DMS153 (cell line): ENCODE measurements at regions not wholly inside any gene's neighbourhood (a gene's known extent, or its start where the extent isn't known, plus 50 kb on each side); places are given as distances from the start of the nearest gene placed in this dataset.

Experiments used
- DNase-seq: peaks from one replicate; lab custom pipeline; 2025; lab: John Stamatoyannopoulos, UW

DNA sequence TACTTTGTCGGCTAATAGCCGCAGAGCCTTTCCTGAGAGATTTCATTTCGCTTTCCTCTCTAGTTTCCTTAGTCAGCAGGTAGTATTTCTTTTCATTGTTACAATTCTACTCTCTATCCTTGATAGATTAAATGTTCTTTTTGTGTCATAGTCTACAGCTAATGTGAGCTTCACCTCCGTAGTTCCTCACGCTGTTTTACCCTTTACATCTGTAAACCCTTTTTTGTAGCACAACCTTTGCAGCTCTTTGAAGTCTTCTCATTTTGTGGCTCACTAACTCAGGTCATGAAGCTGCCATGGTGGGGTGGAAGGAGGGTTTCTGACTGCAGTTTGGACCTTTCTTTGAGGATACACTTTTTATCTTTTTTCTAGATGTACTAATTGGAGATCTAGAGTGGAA, 1008.8 kb upstream of the PABPC4L start:
- DNase-seq = no peak

- no peak for DNase-seq
These were observed 1005.9 kb upstream of the PABPC4L start for GRCh38 chr4:135207531-135207930.

GRCh38 chr4:135204311-135204710, 1002.7 kb upstream of the PABPC4L start:
- no peak for DNase-seq

- no peak for DNase-seq
These were observed 999.5 kb upstream of the PABPC4L start for GRCh38 chr4:135201081-135201480.

GRCh38 chr4:135197641-135198040, 996.1 kb upstream of the PABPC4L start:
- DNase-seq = no peak

- no peak for DNase-seq
These were observed 992.9 kb upstream of the PABPC4L start for GRCh38 chr4:135194477-135194876.

DNA sequence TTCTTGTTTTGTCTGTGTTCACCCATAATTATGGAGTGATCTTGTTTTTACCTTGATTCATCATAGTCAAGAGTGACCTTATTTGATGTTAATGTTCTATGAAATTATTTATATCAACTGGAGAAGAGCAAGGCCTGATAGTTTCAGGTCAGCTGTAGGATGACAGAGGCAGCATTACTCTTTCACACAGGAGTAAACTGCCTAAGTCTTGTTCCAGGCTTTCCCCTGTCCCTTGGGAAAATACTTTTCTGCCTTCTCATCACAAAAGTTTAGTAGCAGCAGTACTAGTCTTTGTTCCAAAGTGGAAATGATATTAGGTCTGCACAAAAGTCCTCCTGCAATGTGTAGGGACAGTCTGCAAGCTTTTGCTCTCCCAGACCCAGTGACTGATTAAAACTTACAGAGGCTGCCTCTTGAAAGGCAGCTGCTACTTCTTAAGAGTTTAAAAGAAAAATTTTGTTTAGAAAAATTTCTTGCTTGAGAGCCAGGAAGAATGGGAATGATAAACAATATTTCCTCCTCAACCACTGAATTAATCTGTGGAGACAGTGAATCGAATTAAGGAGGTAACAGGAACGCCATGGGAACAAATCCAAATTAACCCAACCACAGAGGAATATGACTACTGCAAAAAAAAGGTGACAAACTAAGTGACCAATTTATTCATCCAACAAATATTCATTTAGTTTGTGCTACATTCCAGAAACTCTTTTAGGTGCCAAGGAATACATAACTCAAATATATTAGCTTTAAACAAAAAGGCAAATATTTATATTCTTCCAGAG, 991.4 kb upstream of the PABPC4L start:
- no peak for DNase-seq

DNA sequence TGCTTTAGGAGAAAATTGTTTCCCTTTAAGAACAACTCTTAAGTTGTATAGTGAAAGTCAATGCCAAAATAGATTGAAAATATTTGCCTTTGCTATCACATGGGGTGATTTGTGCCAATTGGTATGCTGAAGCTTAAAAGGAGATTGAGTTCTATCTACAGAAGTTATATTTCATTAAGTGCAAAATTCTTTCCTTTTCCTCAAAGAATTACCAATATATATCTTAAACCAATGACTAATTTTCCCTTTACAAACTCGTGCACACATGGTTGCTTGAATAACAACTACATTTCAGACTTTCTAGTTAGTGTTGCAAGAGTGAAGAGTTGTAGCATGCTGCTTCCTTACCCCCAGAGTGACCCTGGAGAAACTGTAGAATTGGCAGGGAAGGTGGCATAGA, 990.0 kb upstream of the PABPC4L start:
- DNase-seq = no peak

GRCh38 chr4:135186002-135186401, 984.4 kb upstream of the PABPC4L start:
- DNase-seq = no peak

GRCh38 chr4:135185256-135185655, 983.7 kb upstream of the PABPC4L start:
- no peak for DNase-seq

DNA sequence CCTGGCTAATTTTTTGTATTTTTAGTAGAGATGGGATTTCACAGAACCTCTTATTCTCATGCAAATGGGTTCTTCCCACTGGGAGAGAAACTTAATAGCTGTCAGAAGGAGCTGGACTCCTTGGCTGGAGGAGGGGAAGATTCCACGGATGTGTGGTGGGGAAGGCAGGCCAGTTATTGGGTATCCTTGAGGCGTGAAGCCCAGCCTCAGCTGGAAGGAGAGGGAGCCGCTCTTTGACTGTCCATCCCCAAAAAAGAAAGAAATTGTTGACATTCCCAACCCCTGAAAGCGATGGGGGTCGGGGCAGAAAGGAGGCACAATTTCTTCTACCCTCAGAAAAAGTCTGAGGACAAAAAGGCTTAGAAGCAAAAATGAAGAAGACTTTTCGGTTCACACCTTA, 983.1 kb upstream of the PABPC4L start:
- no peak for DNase-seq

GRCh38 chr4:135177321-135177720, 975.7 kb upstream of the PABPC4L start:
- no peak for DNase-seq

GRCh38 chr4:135166661-135167060, 965.1 kb upstream of the PABPC4L start:
- DNase-seq = no peak

DNA sequence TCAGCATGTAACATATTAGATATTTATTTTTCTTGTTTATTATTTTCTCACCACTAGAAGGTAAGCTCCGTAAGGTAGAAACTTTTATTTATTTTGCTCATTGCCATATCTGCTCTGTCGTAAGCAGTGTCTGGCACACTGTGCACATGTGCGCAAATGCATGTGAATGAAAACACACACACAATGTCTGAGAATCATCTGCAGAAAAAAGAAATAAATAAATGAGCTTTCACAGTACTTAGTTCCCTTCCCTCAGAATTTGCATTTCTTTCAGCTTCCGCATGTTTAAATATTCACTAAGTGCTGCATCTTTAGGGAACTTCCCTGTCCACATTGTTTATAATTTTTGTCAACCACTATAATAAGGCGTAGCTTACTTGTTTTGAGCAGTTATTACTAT, 963.0 kb upstream of the PABPC4L start:
- no peak for DNase-seq

- no peak for DNase-seq
These were observed 942.9 kb upstream of the PABPC4L start for GRCh38 chr4:135144498-135144897.

DNA sequence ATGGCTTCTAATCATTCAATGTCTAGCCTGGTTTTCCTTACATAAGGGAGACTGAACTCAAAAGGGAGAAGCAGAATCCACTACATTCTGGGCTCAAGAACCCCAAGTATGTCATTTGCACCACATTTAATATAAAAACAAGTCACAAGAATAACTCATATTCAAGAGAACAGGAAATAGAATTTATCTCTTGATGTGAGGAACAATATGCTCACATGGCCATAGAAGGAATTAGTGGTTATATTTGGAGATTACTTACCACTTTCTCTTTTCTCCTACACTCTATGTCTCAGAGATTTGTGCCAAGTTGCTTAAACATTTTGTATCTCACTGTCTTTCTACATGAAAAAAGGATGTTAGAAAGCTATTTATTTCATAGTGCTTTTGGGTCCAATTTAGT, 922.6 kb upstream of the PABPC4L start:
- no peak for DNase-seq

- DNase-seq = no peak
These were observed 922.0 kb upstream of the PABPC4L start for GRCh38 chr4:135123632-135124031.

DNA sequence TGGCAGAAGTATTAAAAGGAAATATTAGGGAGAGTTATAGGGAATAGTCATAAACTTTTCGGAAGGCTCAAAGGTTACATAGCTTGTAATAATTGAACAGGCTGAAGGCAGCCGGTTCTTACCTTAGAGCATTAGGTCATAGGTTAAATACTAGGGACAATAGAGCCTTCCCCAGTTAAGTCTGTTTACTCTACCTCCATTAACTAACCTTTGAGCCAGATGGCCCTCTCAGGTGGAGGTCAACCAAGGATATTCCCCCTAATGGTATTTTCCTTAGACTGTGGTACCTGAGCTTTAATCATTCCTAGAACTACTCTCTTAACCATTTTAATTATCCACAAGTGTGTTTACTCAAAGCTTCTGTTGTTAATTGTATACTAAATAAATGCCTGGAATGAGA, 920.9 kb upstream of the PABPC4L start:
- peak; percentile 40 for DNase-seq

- DNase-seq = no peak
These were observed 918.6 kb upstream of the PABPC4L start for GRCh38 chr4:135120195-135120594.

DNA sequence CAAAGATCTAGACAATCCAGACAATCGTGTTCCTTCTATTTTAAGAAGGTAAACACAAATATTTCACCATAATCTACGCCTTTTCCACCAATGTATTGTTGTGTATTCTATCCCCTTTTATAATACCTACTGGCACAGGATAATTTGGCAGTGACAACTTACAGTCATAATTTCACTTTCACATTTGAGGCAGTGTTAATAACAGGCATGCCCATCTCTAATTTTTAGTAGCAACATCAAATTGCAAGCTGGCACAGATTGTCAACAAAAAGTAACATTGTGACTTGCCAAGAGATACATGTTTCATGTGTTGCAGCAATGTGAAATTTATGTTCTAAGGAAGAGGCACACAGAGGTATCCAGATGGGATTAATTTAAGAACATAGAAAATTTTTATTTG, 912.5 kb upstream of the PABPC4L start:
- DNase-seq = no peak

DNA sequence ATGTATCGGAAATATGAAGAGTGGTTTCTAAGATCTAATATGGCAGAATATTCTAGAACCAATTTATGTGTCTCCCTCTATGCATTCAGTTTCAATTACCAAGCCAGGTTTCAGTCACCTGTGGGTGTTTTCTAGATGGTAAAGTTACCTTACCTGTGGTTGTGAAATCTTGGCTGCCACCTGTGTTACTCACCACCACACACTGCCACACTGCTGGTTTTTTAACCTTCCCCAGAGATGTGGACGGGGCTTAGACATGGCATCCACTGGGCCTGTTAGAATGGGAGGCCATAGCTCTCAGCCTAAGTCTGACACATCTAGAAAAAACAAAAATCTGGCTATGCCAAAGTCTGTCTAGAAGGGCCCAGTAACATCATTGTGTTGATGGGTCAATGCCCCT, 896.5 kb upstream of the PABPC4L start:
- no peak for DNase-seq

GRCh38 chr4:135073389-135073788, 871.8 kb upstream of the PABPC4L start:
- DNase-seq = no peak

GRCh38 chr4:135072553-135072952, 871.0 kb upstream of the PABPC4L start:
- no peak for DNase-seq

- DNase-seq = no peak
These were observed 863.8 kb upstream of the PABPC4L start for GRCh38 chr4:135065366-135065765.
